Ovary (tissue), 7 donors: ENCODE measurements at regions not wholly inside any gene's neighbourhood (a gene's known extent, or its start where the extent isn't known, plus 50 kb on each side); places are given as distances from the start of the nearest gene placed in this dataset.

Experiments
- DNase-seq, 5 donors: peaks; one replicate each; pipeline ENCODE4 v3.0.0-alpha.2; 2019 to 2020
- H3K27ac ChIP-seq, 2 donors: fragments of 200-600 bp; one replicate each; pipeline versions ENCODE4 v1.5.1 to v1.8.0; 2019 to 2022
- H3K27me3 ChIP-seq: fragments of 200-600 bp; one replicate; pipeline ENCODE4 v1.8.0; 2022
- H3K36me3 ChIP-seq: fragments of 200-600 bp; sonication (generic); one replicate; pipeline ENCODE4 v1.5.1; 2019
- H3K4me1 ChIP-seq: one replicate; pipeline ENCODE4 v1.8.1; 2013; ENCODE audit warnings: mild to moderate bottlenecking, moderate library complexity; ENCODE audit not compliant: insufficient read depth
- H3K4me3 ChIP-seq: fragments of 200-600 bp; sonication (generic); one replicate; pipeline ENCODE4 v1.5.1; 2017
- H3K9me3 ChIP-seq, 2 donors: fragments of 200-600 bp in 1 of 2; sonication (generic) in 1 of 2; one replicate each; pipeline versions ENCODE4 v1.5.1 to v1.8.1; 2013 to 2019; ENCODE audit warnings: mild to moderate bottlenecking in 1 of 2, moderate library complexity in 1 of 2
- EP300 ChIP-seq: sonication (generic); formaldehyde crosslinking; IDR thresholded peaks from one replicate; pipeline ENCODE4 v1.6.1; 2017; ENCODE audit warnings: antibody characterized with exemption
- POLR2A ChIP-seq: fragments of 450-650 bp; IDR thresholded peaks from one replicate; pipeline ENCODE4 v1.6.1; 2017; ENCODE audit warnings: antibody characterized with exemption, mild to moderate bottlenecking, moderate library complexity
- WGBS, 3 donors: extraction: QIAGEN DNeasy Blood & Tissue Kit in 1 of 3; methylation state at CpG; one replicate each; pipeline versions ENCODE4 v1.1.5 to v1.1.7; 2013 to 2017; 5-methylcytosine and 5-hydroxymethylcytosine counted together
- intact Hi-C, 4 donors: fragments of 100-400 bp; cut with DNase I; formaldehyde crosslinking; loops; one replicate each; pipeline versions ENCODE4 v1.11.0 to v1.15.1; 2022 to 2023
- TF ChIP-seq, protein P1 (sequence below), 3 donors: fragments of 450-650 bp in 2 of 3; fragments of 200-600 bp in 1 of 3; IDR thresholded peaks; one replicate each; pipeline versions ENCODE4 v1.5.1 to v1.8.0; 2016 to 2022; ENCODE audit warnings: antibody characterized with exemption in 3 of 3, mild to moderate bottlenecking in 1 of 3
- donor health status: DM: no; HTN: no; CAD: no; lungs with moderate emphysema.
- donor health status: DM: no; HTN: no; CAD: no.
- donor health status: Bipolar disorder and iron deficiency.
- donor health status: DM: no; HTN: no; CAD: no.
- donor health status: DM: yes; HTN: yes; CAD: no.

DNA sequence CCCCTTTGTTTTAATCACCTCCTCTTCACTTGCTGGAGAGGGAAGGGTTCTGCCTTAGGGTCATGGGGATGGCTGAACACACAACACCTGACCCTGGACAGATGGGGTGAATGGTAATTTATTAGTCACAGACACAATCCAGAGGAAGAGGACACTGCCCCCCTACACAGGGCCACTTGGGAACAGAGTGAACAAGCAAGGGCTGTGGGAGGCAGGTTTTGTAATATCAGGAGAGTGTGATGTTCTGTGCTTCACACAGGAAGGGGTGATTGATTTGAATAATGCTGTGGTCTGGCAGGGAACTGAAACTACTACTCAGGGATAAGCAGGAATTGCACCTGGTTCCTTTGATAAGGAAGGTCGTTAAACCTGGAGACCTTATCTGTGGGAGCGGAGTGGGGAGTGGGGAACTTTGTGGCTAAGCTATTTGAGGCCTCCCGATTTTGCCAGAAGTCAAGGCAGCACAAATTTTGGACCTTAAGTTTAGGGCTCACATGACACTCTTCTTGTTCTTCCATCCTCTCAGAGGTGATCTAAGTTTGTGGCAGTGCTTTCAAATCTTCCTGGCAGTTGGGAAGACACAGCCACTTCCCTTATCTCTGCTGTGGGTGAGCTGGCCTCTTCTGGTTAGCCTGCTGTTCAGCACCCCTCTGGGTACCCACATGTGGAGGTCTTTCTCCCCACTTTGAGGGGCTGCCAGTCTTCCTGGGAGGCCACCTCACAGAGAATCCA, 77.8 kb downstream of the CD164 start:
- 24 to 41% (median 37%) methylated on average over 3 of the region's 3 CpGs for WGBS, 3 donors
- no peaks in the 10 kb centered on the region for H3K36me3 ChIP-seq
- no peaks in the 10 kb centered on the region for H3K4me1 ChIP-seq
- no peaks in the 10 kb centered on the region for H3K27me3 ChIP-seq
- TF ChIP-seq, protein P1, sequence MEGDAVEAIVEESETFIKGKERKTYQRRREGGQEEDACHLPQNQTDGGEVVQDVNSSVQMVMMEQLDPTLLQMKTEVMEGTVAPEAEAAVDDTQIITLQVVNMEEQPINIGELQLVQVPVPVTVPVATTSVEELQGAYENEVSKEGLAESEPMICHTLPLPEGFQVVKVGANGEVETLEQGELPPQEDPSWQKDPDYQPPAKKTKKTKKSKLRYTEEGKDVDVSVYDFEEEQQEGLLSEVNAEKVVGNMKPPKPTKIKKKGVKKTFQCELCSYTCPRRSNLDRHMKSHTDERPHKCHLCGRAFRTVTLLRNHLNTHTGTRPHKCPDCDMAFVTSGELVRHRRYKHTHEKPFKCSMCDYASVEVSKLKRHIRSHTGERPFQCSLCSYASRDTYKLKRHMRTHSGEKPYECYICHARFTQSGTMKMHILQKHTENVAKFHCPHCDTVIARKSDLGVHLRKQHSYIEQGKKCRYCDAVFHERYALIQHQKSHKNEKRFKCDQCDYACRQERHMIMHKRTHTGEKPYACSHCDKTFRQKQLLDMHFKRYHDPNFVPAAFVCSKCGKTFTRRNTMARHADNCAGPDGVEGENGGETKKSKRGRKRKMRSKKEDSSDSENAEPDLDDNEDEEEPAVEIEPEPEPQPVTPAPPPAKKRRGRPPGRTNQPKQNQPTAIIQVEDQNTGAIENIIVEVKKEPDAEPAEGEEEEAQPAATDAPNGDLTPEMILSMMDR (IDR thresholded peaks at IDR 0.05), result no peak
- TF ChIP-seq POLR2A, result no peak
- no peak for TF ChIP-seq EP300
- intact Hi-C loops, result no loop called here
- no peak overlapping the region for H3K27ac ChIP-seq
- DNase-seq, result no peak
- H3K4me3 ChIP-seq, result no peak overlapping the region
- no peaks in the 10 kb centered on the region for H3K9me3 ChIP-seq

DNA sequence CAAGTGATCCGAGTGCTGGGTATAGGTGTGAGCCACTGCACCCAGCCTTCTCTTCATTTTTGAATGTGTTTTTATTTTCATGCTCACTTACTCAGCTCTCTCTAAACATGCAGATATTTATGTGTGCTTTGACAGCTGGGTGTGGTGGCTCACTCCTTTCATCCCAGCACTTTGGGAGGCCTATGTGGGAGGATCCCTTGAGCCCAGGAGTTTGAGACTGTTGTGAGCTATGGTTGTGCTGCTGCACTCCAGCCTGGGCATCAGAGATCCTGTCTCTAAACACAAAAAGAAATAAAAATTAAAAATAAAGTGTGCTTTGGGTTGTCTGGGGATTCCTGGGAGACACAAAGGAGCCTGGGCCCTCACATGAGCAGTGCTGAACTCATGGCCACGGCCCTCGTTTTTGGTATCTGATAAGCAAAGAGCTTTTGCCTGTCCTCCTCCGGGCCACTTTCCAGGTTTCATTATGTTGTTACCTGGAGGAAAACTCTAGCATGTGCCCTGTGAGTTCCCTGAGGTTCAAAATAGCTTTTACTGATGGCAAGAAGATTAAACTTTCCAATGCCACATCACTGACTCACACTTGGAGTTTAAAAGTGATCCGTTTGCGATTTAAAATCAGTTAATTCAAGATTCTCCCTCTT, 78.5 kb downstream of the CD164 start:
- WGBS, 3 donors, result 59 to 63% (median 61%) methylated on average over 6 of the region's 6 CpGs
- no peak for DNase-seq
- Histone ChIP-seq H3K9me3 (no peaks in the 10 kb centered on the region), H3K27ac (no peak overlapping the region), H3K27me3 (no peaks in the 10 kb centered on the region), H3K4me1 (no peaks in the 10 kb centered on the region), H3K36me3 (no peaks in the 10 kb centered on the region), H3K4me3 (no peak overlapping the region)
- no peak for TF ChIP-seq EP300
- TF ChIP-seq POLR2A, result no peak
- TF ChIP-seq, protein P1 (IDR thresholded peaks at IDR 0.05), result no peak
- intact Hi-C loops, result no loop called here

DNA sequence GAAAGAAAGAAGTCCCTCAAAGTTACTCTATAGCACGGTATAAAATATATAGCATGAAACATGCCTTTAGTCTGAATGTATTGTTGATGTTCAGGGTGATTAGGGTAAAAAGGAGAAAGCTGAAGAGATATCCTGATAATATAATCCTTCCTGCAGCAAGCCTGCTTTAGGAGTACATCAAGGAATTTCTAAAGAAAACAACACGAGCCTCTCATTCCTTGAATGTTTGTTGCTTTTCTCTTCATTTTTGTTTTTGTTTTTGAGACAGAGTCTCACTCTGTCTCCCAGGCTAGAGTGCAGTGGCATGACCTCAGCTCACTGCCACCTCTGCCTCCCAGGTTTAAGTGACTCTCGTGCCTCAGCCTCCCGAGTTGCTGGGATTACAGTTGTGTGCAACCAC, 79.1 kb downstream of the CD164 start:
- TF ChIP-seq POLR2A (no peak), EP300 (no peak)
- TF ChIP-seq, protein P1 (IDR thresholded peaks at IDR 0.05), result no peak
- Histone ChIP-seq H3K9me3 (no peaks in the 10 kb centered on the region), H3K36me3 (no peaks in the 10 kb centered on the region), H3K27ac (no peak overlapping the region), H3K27me3 (no peaks in the 10 kb centered on the region), H3K4me3 (no peak overlapping the region), H3K4me1 (no peaks in the 10 kb centered on the region)
- WGBS, 3 donors, result 68 to 74% (median 72%) methylated on average over 4 of the region's 4 CpGs
- intact Hi-C loops, result no loop called here
- DNase-seq, result no peak

DNA sequence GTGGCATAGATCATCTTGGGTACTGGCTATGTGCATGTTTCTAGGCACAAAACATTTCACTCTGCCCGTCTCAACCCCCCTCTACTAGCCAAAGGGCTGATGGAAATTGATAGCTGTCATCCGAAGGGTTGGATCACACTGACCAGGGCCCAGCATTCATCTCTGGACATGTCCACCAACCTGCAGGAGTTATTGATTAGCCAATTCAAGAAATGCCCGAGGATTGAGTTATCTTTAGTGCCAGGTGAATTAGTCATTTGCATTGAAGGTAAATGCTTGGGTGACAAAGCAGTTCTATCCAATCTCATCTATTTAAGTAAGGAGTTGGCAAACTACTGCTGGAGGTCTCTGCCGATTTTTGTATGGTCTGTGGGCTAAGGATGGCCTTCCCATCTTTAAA, 80.1 kb downstream of the CD164 start:
- Histone ChIP-seq H3K9me3 (no peaks in the 10 kb centered on the region), H3K27me3 (no peaks in the 10 kb centered on the region), H3K27ac (no peak overlapping the region), H3K4me1 (no peaks in the 10 kb centered on the region), H3K36me3 (no peaks in the 10 kb centered on the region), H3K4me3 (no peak overlapping the region)
- no peak for DNase-seq
- WGBS, 3 donors, result 88 to 95% (median 91%) methylated on average over 4 of the region's 4 CpGs
- no peak for TF ChIP-seq EP300
- TF ChIP-seq POLR2A, result no peak
- TF ChIP-seq, protein P1 (IDR thresholded peaks at IDR 0.05), result no peak
- intact Hi-C loops, result no loop called here
